WTC11 (cell line): ENCODE measurements at regions not wholly inside any gene's neighbourhood (a gene's known extent, or its start where the extent isn't known, plus 50 kb on each side); places are given as distances from the start of the nearest gene placed in this dataset.

Experiments used
- ATAC-seq: fragments of 200-7000 bp; cut with Tn5 transposase; 2 replicates; pipeline ENCODE4 v1.10.0; 2021; ENCODE audit warnings: mild to moderate bottlenecking, moderate library complexity
- CTCF ChIA-PET: fragments of 300-600 bp; sonication (Branson Sonifier 250); formaldehyde crosslinking; loops from one replicate; lab custom pipeline; 2021; ENCODE audit warnings: antibody characterized with exemption; lab: Charles Lee
- POLR2A ChIA-PET: fragments of 350-600 bp; sonication (Branson Sonifier 250); formaldehyde crosslinking; loops from one replicate; lab custom pipeline; 2021; ENCODE audit warnings: antibody characterized with exemption; lab: Charles Lee
- DNase-seq: peaks from one replicate; pipeline ENCODE4 v3.0.0; 2021; ENCODE audit warnings: low spot score
- H3K27ac Mint-ChIP-seq: 2 replicates; pipeline ENCODE4 v1.8.0; 2021; ENCODE audit warnings: mixed read lengths
- H3K27me3 Mint-ChIP-seq: 2 replicates; pipeline ENCODE4 v1.8.0; 2021; ENCODE audit warnings: low read depth, mild to moderate bottlenecking, moderate library complexity, mixed read lengths
- H3K36me3 Mint-ChIP-seq: 2 replicates; pipeline ENCODE4 v1.8.0; 2021; ENCODE audit warnings: mixed read lengths
- H3K4me1 Mint-ChIP-seq: 2 replicates; pipeline ENCODE4 v1.8.0; 2022; ENCODE audit warnings: mixed read lengths
- H3K4me3 Mint-ChIP-seq: 2 replicates; pipeline ENCODE4 v1.8.0; 2021; ENCODE audit warnings: mild to moderate bottlenecking, moderate library complexity, mixed read lengths
- H3K9me3 Mint-ChIP-seq: 2 replicates; pipeline ENCODE4 v1.8.0; 2021; ENCODE audit warnings: mixed read lengths
- AR ChIP-seq: fragments of 250-450 bp; sonication (Bioruptor Pico); IDR thresholded peaks from 2 replicates; pipeline ENCODE4 v1.9.0; 2021; ENCODE audit warnings: mild to moderate bottlenecking
- ATF1 ChIP-seq: sonication (generic); formaldehyde crosslinking; IDR thresholded peaks from 2 replicates; pipeline ENCODE4 v1.8.1; 2023; ENCODE audit warnings: mild to moderate bottlenecking, moderate library complexity, missing genetic modification reagents
- CREM ChIP-seq: sonication (generic); formaldehyde crosslinking; IDR thresholded peaks from 2 replicates; pipeline ENCODE4 v1.8.1; 2022; ENCODE audit warnings: mild to moderate bottlenecking, missing genetic modification reagents, moderate library complexity
- ERG ChIP-seq: fragments of 250-450 bp; sonication (Bioruptor Pico); IDR thresholded peaks from 2 replicates; pipeline ENCODE4 v1.8.0; 2021; ENCODE audit warnings: mild to moderate bottlenecking
- FOXJ3 ChIP-seq: sonication (generic); formaldehyde crosslinking; IDR thresholded peaks from 2 replicates; pipeline ENCODE4 v1.9.0; 2021; ENCODE audit warnings: missing genetic modification reagents, mild to moderate bottlenecking, borderline replicate concordance
- MAX ChIP-seq: sonication (generic); formaldehyde crosslinking; IDR thresholded peaks from 2 replicates; pipeline ENCODE4 v1.8.0; 2022; ENCODE audit warnings: mild to moderate bottlenecking, missing genetic modification reagents
- NR3C1 ChIP-seq: sonication (generic); formaldehyde crosslinking; conservative IDR thresholded peaks from 2 replicates; pipeline ENCODE4 v1.8.1; 2023; ENCODE audit warnings: low read depth, mild to moderate bottlenecking, missing genetic modification reagents
- TCF7 ChIP-seq: sonication (generic); formaldehyde crosslinking; IDR thresholded peaks from 2 replicates; pipeline ENCODE4 v1.8.0; 2022; ENCODE audit warnings: mild to moderate bottlenecking, low read depth, missing genetic modification reagents, moderate library complexity
- ZBTB43 ChIP-seq: sonication (generic); formaldehyde crosslinking; IDR thresholded peaks from 2 replicates; pipeline ENCODE4 v1.8.1; 2023; ENCODE audit warnings: mild to moderate bottlenecking, missing genetic modification reagents
- ZNF138 ChIP-seq: sonication (generic); formaldehyde crosslinking; conservative IDR thresholded peaks from 2 replicates; pipeline ENCODE4 v1.8.1; 2022; ENCODE audit warnings: mild to moderate bottlenecking, moderate library complexity, missing genetic modification reagents
- ZNF219 ChIP-seq: sonication (generic); formaldehyde crosslinking; IDR thresholded peaks from 2 replicates; pipeline ENCODE4 v1.8.0; 2023; ENCODE audit warnings: missing genetic modification reagents, mild to moderate bottlenecking, borderline replicate concordance
- TF ChIP-seq, protein P1 (sequence below): sonication (generic); formaldehyde crosslinking; IDR thresholded peaks from 2 replicates; pipeline ENCODE4 v1.8.0; 2022; ENCODE audit warnings: missing genetic modification reagents
- TF ChIP-seq, protein P2 (sequence below): sonication (generic); formaldehyde crosslinking; IDR thresholded peaks from 2 replicates; pipeline ENCODE4 v1.8.1; 2023; ENCODE audit warnings: mild to moderate bottlenecking, missing genetic modification reagents, borderline replicate concordance
- TF ChIP-seq, protein P3 (sequence below): sonication (generic); formaldehyde crosslinking; IDR thresholded peaks from 2 replicates; pipeline ENCODE4 v1.8.0; 2022; ENCODE audit warnings: mild to moderate bottlenecking, missing genetic modification reagents

DNA sequence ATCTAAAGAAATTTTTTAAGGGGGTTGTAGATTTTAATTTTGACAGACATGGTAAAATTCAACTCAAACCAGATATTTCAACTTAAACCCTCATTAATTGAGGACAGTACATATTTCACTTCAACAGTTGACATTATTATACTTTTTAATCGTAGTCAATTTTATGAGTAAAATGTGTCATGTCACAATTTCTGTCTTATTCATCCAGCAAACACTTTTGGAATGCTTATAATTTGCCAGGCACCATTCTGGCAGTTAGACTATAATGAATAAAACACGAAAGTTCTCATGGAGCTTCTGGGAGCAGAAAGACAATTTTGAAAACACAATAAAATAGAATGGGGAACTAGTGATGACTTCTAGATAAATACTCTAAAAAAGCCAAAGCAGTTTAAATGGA, 1094.8 kb downstream of the SUCLG1 start:
- Mint-ChIP-seq H3K4me3 (no peak overlapping the region), H3K4me1 (no peaks in the 10 kb centered on the region), H3K27me3 (no peaks in the 10 kb centered on the region)
- POLR2A ChIA-PET, result no interaction called here
- TF ChIP-seq, protein P1, sequence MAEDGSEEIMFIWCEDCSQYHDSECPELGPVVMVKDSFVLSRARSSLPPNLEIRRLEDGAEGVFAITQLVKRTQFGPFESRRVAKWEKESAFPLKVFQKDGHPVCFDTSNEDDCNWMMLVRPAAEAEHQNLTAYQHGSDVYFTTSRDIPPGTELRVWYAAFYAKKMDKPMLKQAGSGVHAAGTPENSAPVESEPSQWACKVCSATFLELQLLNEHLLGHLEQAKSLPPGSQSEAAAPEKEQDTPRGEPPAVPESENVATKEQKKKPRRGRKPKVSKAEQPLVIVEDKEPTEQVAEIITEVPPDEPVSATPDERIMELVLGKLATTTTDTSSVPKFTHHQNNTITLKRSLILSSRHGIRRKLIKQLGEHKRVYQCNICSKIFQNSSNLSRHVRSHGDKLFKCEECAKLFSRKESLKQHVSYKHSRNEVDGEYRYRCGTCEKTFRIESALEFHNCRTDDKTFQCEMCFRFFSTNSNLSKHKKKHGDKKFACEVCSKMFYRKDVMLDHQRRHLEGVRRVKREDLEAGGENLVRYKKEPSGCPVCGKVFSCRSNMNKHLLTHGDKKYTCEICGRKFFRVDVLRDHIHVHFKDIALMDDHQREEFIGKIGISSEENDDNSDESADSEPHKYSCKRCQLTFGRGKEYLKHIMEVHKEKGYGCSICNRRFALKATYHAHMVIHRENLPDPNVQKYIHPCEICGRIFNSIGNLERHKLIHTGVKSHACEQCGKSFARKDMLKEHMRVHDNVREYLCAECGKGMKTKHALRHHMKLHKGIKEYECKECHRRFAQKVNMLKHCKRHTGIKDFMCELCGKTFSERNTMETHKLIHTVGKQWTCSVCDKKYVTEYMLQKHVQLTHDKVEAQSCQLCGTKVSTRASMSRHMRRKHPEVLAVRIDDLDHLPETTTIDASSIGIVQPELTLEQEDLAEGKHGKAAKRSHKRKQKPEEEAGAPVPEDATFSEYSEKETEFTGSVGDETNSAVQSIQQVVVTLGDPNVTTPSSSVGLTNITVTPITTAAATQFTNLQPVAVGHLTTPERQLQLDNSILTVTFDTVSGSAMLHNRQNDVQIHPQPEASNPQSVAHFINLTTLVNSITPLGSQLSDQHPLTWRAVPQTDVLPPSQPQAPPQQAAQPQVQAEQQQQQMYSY, result no peak
- no peak for TF ChIP-seq FOXJ3 (CRISPR knock-in tag)
- no peak for TF ChIP-seq AR (CRISPR knock-in tag)
- no peak for TF ChIP-seq ZNF219 (CRISPR knock-in tag)
- no peak for TF ChIP-seq CREM (CRISPR knock-in tag)
- no peak for TF ChIP-seq ZBTB43 (CRISPR knock-in tag)
- TF ChIP-seq NR3C1 (CRISPR knock-in tag), result no peak
- TF ChIP-seq ZNF138 (CRISPR knock-in tag), result no peak
- TF ChIP-seq, protein P2, sequence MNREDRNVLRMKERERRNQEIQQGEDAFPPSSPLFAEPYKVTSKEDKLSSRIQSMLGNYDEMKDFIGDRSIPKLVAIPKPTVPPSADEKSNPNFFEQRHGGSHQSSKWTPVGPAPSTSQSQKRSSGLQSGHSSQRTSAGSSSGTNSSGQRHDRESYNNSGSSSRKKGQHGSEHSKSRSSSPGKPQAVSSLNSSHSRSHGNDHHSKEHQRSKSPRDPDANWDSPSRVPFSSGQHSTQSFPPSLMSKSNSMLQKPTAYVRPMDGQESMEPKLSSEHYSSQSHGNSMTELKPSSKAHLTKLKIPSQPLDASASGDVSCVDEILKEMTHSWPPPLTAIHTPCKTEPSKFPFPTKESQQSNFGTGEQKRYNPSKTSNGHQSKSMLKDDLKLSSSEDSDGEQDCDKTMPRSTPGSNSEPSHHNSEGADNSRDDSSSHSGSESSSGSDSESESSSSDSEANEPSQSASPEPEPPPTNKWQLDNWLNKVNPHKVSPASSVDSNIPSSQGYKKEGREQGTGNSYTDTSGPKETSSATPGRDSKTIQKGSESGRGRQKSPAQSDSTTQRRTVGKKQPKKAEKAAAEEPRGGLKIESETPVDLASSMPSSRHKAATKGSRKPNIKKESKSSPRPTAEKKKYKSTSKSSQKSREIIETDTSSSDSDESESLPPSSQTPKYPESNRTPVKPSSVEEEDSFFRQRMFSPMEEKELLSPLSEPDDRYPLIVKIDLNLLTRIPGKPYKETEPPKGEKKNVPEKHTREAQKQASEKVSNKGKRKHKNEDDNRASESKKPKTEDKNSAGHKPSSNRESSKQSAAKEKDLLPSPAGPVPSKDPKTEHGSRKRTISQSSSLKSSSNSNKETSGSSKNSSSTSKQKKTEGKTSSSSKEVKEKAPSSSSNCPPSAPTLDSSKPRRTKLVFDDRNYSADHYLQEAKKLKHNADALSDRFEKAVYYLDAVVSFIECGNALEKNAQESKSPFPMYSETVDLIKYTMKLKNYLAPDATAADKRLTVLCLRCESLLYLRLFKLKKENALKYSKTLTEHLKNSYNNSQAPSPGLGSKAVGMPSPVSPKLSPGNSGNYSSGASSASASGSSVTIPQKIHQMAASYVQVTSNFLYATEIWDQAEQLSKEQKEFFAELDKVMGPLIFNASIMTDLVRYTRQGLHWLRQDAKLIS (CRISPR knock-in tag), result no peak
- TF ChIP-seq TCF7, result no peak
- TF ChIP-seq, protein P3, sequence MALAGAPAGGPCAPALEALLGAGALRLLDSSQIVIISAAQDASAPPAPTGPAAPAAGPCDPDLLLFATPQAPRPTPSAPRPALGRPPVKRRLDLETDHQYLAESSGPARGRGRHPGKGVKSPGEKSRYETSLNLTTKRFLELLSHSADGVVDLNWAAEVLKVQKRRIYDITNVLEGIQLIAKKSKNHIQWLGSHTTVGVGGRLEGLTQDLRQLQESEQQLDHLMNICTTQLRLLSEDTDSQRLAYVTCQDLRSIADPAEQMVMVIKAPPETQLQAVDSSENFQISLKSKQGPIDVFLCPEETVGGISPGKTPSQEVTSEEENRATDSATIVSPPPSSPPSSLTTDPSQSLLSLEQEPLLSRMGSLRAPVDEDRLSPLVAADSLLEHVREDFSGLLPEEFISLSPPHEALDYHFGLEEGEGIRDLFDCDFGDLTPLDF (CRISPR knock-in tag), result no peak
- no peak for TF ChIP-seq ATF1
- no peak for TF ChIP-seq ERG (CRISPR knock-in tag)
- no peak for TF ChIP-seq MAX (CRISPR knock-in tag)
- TF ChIP-seq, all 79 proteins: peak for 0
- Mint-ChIP-seq H3K27ac (no peak overlapping the region), H3K36me3 (peaks cover 4% of the 10 kb centered on the region; the same call in 1 of the 2 replicates), H3K9me3 (peaks cover 10% of the 10 kb centered on the region)
- ATAC-seq (no peak), DNase-seq (no peak)
- CTCF ChIA-PET, result no interaction called here
